ENCODE measurements at regions not wholly inside any gene's neighbourhood (a gene's known extent, or its start where the extent isn't known, plus 50 kb on each side); places are given as distances from the start of the nearest gene placed in this dataset.

- no peak overlapping the region for H3K4me3 ChIP-seq (ENCODE audit: low read depth, low read length)
- no peak for TF ChIP-seq CTCF (IDR thresholded peaks at IDR 0.05; ENCODE audit: insufficient read depth, low read length, missing control alignments)
- ChIA-PET POLR2A (no interaction called here), CTCF (interaction anchor here (0.8 kb wide), 1 partner anchor 100 kb away, joined by 3 read pairs; no protein-coding TSS in a partner anchor)
- DNase-seq (ENCODE audit: low read depth, low spot score) = no peak
Measured at GRCh38 chr12:67754933-67755697, 106.6 kb downstream of the DYRK2 start.

- DNase-seq (ENCODE audit: low read depth, low spot score) = no peak
- TF ChIP-seq CTCF (IDR thresholded peaks at IDR 0.05; ENCODE audit: insufficient read depth, low read length, missing control alignments) = no peak
- ChIA-PET CTCF (no interaction called here), POLR2A (no interaction called here)
- no peak overlapping the region for H3K4me3 ChIP-seq (ENCODE audit: low read depth, low read length)
Measured at GRCh38 chr12:67757651-67758050, 109.1 kb downstream of the DYRK2 start.

GRCh38 chr12:67758119-67758518, 109.6 kb downstream of the DYRK2 start:
- H3K4me3 ChIP-seq (ENCODE audit: low read depth, low read length) = no peak overlapping the region
- ChIA-PET CTCF (no interaction called here), POLR2A (no interaction called here)
- no peak for TF ChIP-seq CTCF (IDR thresholded peaks at IDR 0.05; ENCODE audit: insufficient read depth, low read length, missing control alignments)
- no peak for DNase-seq (ENCODE audit: low read depth, low spot score)

- ChIA-PET POLR2A (no interaction called here), CTCF (no interaction called here)
- no peak for DNase-seq (ENCODE audit: low read depth, low spot score)
- no peak for TF ChIP-seq CTCF (IDR thresholded peaks at IDR 0.05; ENCODE audit: insufficient read depth, low read length, missing control alignments)
- H3K4me3 ChIP-seq (ENCODE audit: low read depth, low read length) = no peak overlapping the region
Measured at GRCh38 chr12:67758521-67758920, 110.0 kb downstream of the DYRK2 start.

GRCh38 chr12:67759829-67760228, 111.3 kb downstream of the DYRK2 start:
- TF ChIP-seq CTCF (IDR thresholded peaks at IDR 0.05; ENCODE audit: insufficient read depth, low read length, missing control alignments) = no peak
- POLR2A ChIA-PET = no interaction called here
- DNase-seq (ENCODE audit: low read depth, low spot score) = no peak
- H3K4me3 ChIP-seq (ENCODE audit: low read depth, low read length) = no peak overlapping the region
- CTCF ChIA-PET = no interaction called here

- no peak overlapping the region for H3K4me3 ChIP-seq (ENCODE audit: low read depth, low read length)
- TF ChIP-seq CTCF (IDR thresholded peaks at IDR 0.05; ENCODE audit: insufficient read depth, low read length, missing control alignments) = no peak
- CTCF ChIA-PET = no interaction called here
- POLR2A ChIA-PET = no interaction called here
- DNase-seq (ENCODE audit: low read depth, low spot score) = no peak
Measured at GRCh38 chr12:67760586-67761275, 112.2 kb downstream of the DYRK2 start.

All from AG04449 (cell line).